ENCODE measurements at regions not wholly inside any gene's neighbourhood (a gene's known extent, or its start where the extent isn't known, plus 50 kb on each side); places are given as distances from the start of the nearest gene placed in this dataset.

DNA sequence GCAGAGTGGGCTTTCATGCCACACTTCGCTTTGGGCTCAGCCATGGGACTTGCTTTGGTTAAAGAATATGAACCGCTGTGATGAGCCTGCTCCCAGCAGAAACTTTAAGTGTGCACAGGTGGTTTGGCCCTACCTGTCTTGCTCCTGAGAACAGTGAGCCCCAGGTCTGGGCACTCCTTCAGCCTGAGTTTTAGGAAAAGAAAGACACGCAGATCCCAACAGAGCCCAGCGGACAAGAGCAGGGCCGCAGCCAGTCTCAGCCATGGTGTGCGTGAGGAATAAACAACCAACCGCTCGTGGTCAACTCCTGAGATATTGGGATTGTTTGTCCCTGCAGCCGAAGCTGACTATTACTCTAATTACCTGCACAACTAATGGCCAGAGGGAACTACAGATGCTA lies 217.1 kb upstream of the C1orf174 start:
- no peak for TF ChIP-seq POLR2A (IDR thresholded peaks at IDR 0.05)
- TF ChIP-seq, protein P1, sequence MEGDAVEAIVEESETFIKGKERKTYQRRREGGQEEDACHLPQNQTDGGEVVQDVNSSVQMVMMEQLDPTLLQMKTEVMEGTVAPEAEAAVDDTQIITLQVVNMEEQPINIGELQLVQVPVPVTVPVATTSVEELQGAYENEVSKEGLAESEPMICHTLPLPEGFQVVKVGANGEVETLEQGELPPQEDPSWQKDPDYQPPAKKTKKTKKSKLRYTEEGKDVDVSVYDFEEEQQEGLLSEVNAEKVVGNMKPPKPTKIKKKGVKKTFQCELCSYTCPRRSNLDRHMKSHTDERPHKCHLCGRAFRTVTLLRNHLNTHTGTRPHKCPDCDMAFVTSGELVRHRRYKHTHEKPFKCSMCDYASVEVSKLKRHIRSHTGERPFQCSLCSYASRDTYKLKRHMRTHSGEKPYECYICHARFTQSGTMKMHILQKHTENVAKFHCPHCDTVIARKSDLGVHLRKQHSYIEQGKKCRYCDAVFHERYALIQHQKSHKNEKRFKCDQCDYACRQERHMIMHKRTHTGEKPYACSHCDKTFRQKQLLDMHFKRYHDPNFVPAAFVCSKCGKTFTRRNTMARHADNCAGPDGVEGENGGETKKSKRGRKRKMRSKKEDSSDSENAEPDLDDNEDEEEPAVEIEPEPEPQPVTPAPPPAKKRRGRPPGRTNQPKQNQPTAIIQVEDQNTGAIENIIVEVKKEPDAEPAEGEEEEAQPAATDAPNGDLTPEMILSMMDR (IDR thresholded peaks at IDR 0.05): no peak
